ENCODE measurements at regions not wholly inside any gene's neighbourhood (a gene's known extent, or its start where the extent isn't known, plus 50 kb on each side); places are given as distances from the start of the nearest gene placed in this dataset.

- Histone ChIP-seq H3K36me3 (no peaks in the 10 kb centered on the region), H3K27ac (peak overlapping the region in 1 of 2 donors; percentile 14), H3K4me3 (no peak overlapping the region), H3K27me3 (no peaks in the 10 kb centered on the region), H3K9me3 (peaks cover 0 to 4% of the 10 kb centered on the region in 2 donors), H3K4me1 (peaks cover 0 to 19% of the 10 kb centered on the region in 2 donors)
- TF ChIP-seq CTCF (IDR thresholded peaks at IDR 0.05) = no peak
- DNase-seq (ENCODE audit: low spot score) = no peak
These were observed 289.3 kb downstream of the BCOR start for GRCh38 chrX:39808471-39808917.

DNA sequence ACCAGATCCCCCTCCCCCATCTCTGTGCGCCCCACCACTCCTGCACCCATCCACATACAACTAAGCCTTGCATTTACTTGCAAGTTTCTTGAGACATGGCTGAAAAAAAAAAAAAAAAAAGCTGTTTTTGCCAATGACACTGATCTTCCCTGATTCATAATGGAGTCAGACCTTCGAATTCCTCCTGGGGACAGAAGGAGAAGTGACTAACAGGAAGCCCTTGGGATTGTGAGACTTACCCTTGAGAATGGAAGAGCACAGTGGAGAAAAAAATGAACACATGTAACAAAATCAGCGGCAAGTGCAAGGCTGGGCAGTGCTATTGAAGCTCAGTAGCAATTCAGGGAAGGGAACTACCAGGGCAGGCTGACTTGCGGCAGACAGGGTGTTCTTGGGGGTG, 288.4 kb downstream of the BCOR start:
- H3K36me3 ChIP-seq = no peaks in the 10 kb centered on the region
- no peak for TF ChIP-seq CTCF (IDR thresholded peaks at IDR 0.05)
- H3K27me3 ChIP-seq = no peaks in the 10 kb centered on the region
- no peak for DNase-seq (ENCODE audit: low spot score)
- peak overlapping the region in 1 of 2 donors; percentile 14 for H3K27ac ChIP-seq
- peaks cover 0 to 4% of the 10 kb centered on the region in 2 donors for H3K9me3 ChIP-seq
- H3K4me3 ChIP-seq = no peak overlapping the region
- H3K4me1 ChIP-seq = peaks cover 0 to 26% of the 10 kb centered on the region in 2 donors

DNA sequence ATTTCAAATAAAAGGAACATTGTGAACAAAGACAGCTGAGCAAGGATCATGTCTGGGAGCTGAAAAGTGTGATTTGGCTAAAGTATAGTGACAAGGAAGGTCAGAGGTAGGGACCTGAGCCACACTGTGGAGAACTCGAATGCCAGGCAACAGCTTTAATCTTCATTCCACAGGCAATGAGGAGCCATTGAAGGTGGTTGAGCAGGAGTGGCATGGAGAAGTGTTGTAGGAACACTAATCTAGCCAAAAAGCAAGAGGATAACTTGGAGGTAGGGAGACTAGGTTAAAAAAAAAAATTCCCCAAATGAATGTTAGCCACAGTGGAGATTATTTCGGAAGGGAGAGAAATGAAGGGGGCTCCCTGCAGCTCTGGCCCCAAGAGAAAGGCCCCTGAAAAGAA, 286.9 kb downstream of the BCOR start:
- Histone ChIP-seq H3K9me3 (peaks cover 0 to 4% of the 10 kb centered on the region in 2 donors), H3K4me1 (peaks cover 0 to 27% of the 10 kb centered on the region in 2 donors), H3K4me3 (no peak overlapping the region), H3K27me3 (no peaks in the 10 kb centered on the region), H3K27ac (no peak overlapping the region), H3K36me3 (no peaks in the 10 kb centered on the region)
- DNase-seq (ENCODE audit: low spot score) = no peak
- no peak for TF ChIP-seq CTCF (IDR thresholded peaks at IDR 0.05)

DNA sequence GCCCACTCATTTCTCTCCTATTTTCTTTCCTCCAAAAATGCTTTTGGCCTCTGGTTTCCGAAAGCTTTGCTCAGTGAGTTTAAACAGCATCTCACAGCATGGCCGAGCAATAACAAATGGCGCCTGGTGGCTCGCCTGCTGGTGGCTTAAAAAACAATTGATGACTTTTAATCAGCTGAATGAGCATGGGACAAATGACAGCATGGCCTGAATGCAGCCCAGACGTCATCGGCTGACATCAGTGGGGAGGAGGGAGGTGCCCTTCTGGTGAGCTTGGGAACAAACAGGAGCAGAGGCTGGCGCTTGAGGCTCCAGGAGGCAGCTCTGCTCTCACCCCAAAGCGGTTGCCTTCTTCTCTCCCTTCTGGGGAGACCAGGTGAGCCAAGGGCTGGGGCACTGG, 286.4 kb downstream of the BCOR start:
- Histone ChIP-seq H3K27ac (no peak overlapping the region), H3K36me3 (no peaks in the 10 kb centered on the region), H3K27me3 (no peaks in the 10 kb centered on the region), H3K4me1 (peaks cover 0 to 28% of the 10 kb centered on the region in 2 donors), H3K9me3 (peaks cover 0 to 4% of the 10 kb centered on the region in 2 donors), H3K4me3 (no peak overlapping the region)
- DNase-seq (ENCODE audit: low spot score) = no peak
- no peak for TF ChIP-seq CTCF (IDR thresholded peaks at IDR 0.05)

DNA sequence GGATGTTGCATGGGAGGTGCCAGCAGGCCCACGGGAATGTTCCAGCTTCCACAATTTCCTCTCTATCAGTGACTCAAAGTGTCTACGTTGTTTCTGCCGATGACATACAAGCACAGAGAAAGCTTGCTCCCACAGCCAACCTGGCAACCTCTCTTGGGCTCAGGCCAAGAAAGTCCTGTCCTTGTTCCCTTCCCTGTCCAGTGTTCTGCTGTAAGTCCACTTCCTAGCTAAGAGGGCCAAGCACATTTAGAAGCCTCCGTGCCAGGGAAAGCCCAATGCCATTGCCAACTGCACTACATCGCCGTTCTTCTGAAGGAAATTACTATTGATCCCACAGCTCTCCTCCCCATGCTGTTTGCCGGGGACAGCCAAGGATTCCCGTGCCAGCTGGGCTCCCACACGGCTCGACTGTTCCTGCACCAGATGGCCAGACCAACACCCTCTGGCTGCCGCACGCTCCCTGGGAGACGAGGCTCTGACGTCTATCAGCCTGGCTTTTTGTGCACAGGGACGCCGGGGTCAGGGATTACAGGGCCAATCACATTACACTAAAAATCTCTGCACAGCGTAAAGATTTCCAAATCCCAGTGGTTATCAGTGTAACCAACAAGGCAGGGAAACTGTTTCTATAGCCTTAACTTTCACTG, 284.0 kb downstream of the BCOR start:
- H3K36me3 ChIP-seq = no peaks in the 10 kb centered on the region
- no peak overlapping the region for H3K4me3 ChIP-seq
- TF ChIP-seq CTCF (IDR thresholded peaks at IDR 0.05) = no peak
- peak overlapping the region; percentile 58 to 67 for H3K27ac ChIP-seq
- peaks cover 0 to 4% of the 10 kb centered on the region in 2 donors for H3K9me3 ChIP-seq
- no peaks in the 10 kb centered on the region for H3K27me3 ChIP-seq
- peak; percentile 90 for DNase-seq (ENCODE audit: low spot score)
- H3K4me1 ChIP-seq = peaks cover 0 to 40% of the 10 kb centered on the region in 2 donors

DNA sequence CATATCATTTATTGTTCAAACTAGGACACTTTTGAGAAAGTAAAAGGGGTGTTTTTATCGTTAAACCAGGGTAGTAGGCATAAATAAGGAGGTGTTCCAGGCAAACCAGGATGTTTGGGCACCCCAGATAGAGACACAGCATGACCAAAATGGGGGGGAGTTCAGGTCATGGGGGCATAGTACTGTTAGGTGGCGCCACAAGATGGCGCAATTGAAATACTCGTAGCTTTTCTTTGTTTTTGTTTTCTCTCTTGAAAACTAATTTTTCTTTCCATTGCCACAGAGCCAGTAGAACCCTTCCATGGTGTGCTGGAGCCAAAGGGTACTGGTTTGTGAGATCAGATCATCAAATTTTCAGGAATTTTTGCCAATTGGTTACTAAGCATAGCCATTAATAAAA, 283.4 kb downstream of the BCOR start:
- Histone ChIP-seq H3K36me3 (no peaks in the 10 kb centered on the region), H3K9me3 (peaks cover 0 to 4% of the 10 kb centered on the region in 2 donors), H3K4me3 (no peak overlapping the region), H3K27me3 (no peaks in the 10 kb centered on the region), H3K27ac (peak overlapping the region; percentile 37 to 67), H3K4me1 (peaks cover 0 to 35% of the 10 kb centered on the region in 2 donors)
- peak in 1 of 2 donors; percentile 65 for TF ChIP-seq CTCF (IDR thresholded peaks at IDR 0.05)
- DNase-seq (ENCODE audit: low spot score) = no peak

Measured in right atrium auricular region (tissue), 2 donors.